Activated B cell treated with CpG ODN at 0.5 μM for 24 hours (primary cell): ENCODE measurements at regions not wholly inside any gene's neighbourhood (a gene's known extent, or its start where the extent isn't known, plus 50 kb on each side); places are given as distances from the start of the nearest gene placed in this dataset.

Experiments
- ATAC-seq: fragments of 200-7000 bp; cut with Tn5 transposase; one replicate; pipeline ENCODE4 v1.10.0; 2021; ENCODE audit warnings: low read depth, mild to moderate bottlenecking, moderate library complexity
- CTCF ChIA-PET: fragments of 350-600 bp; sonication (Branson Sonifier 250); formaldehyde crosslinking; loops from one replicate; lab custom pipeline; 2021; ENCODE audit warnings: antibody characterized with exemption; lab: Charles Lee
- POLR2A ChIA-PET: fragments of 350-600 bp; sonication (Branson Sonifier 250); formaldehyde crosslinking; loops from one replicate; lab custom pipeline; 2021; ENCODE audit warnings: antibody characterized with exemption; lab: Charles Lee
- DNase-seq: peaks from one replicate; pipeline ENCODE4 v3.0.0; 2022
- H3K27ac Mint-ChIP-seq: one replicate; pipeline ENCODE4 v1.8.0; 2020; ENCODE audit warnings: mixed read lengths
- H3K27me3 Mint-ChIP-seq: one replicate; pipeline ENCODE4 v1.8.0; 2021; ENCODE audit warnings: mixed read lengths
- H3K36me3 Mint-ChIP-seq: one replicate; pipeline ENCODE4 v1.8.0; 2021; ENCODE audit warnings: low read depth, mixed read lengths
- H3K4me1 Mint-ChIP-seq: one replicate; pipeline ENCODE4 v1.8.0; 2021; ENCODE audit warnings: mixed read lengths
- H3K4me3 Mint-ChIP-seq: one replicate; pipeline ENCODE4 v1.8.0; 2020; ENCODE audit warnings: mild to moderate bottlenecking, mixed read lengths
- H3K9me3 Mint-ChIP-seq: one replicate; pipeline ENCODE4 v1.8.0; 2020; ENCODE audit warnings: mixed read lengths
- CTCF ChIP-seq: fragments of 200-600 bp; IDR thresholded peaks from one replicate; pipeline ENCODE4 v1.8.0; 2022; ENCODE audit warnings: antibody characterized with exemption, mild to moderate bottlenecking
- intact Hi-C: fragments of 100-400 bp; cut with micrococcal nuclease; formaldehyde crosslinking; loops from one replicate; pipeline ENCODE4 v1.15.1; 2024

GRCh38 chr2:136378712-136379595 lies 261.0 kb upstream of the CXCR4 start:
- H3K27me3 Mint-ChIP-seq: no peaks in the 10 kb centered on the region
- intact Hi-C loops: loop anchor here (1.0 to 5.0 kb wide), 11 partner anchors 67 to 463 kb away; partner anchors contain the start of gene DARS1
- POLR2A ChIA-PET: interaction anchor here (1.0 to 4.3 kb wide), 10 partner anchors 123 to 465 kb away, joined by 3 to 47 read pairs (median 22); no protein-coding TSS in a partner anchor
- peaks cover 81% of the 10 kb centered on the region for H3K4me1 Mint-ChIP-seq
- peak; percentile 44 for TF ChIP-seq CTCF
- no peaks in the 10 kb centered on the region for H3K36me3 Mint-ChIP-seq
- H3K27ac Mint-ChIP-seq: peak overlapping the region; percentile 92
- DNase-seq (no peak), ATAC-seq (peak; percentile 40)
- H3K4me3 Mint-ChIP-seq: no peak overlapping the region
- CTCF ChIA-PET: interaction anchor here (0.8 to 13.1 kb wide), 9 partner anchors 11 to 462 kb away, joined by 3 to 298 read pairs (median 5); no protein-coding TSS in a partner anchor
- H3K9me3 Mint-ChIP-seq: no peaks in the 10 kb centered on the region

GRCh38 chr2:136377423-136378382 lies 259.8 kb upstream of the CXCR4 start:
- peaks cover 68% of the 10 kb centered on the region for H3K4me1 Mint-ChIP-seq
- H3K4me3 Mint-ChIP-seq: peak overlapping the region; percentile 51
- no peaks in the 10 kb centered on the region for H3K27me3 Mint-ChIP-seq
- no peaks in the 10 kb centered on the region for H3K9me3 Mint-ChIP-seq
- H3K27ac Mint-ChIP-seq: peak overlapping the region; percentile 92
- intact Hi-C loops: loop anchor here (1.0 to 5.0 kb wide), 11 partner anchors 65 to 461 kb away; partner anchors contain the start of gene DARS1
- ChIA-PET POLR2A (interaction anchor here (0.6 to 4.1 kb wide), 24 partner anchors 12 to 557 kb away, joined by 3 to 35 read pairs (median 10); no protein-coding TSS in a partner anchor), CTCF (interaction anchor here (0.8 to 13.1 kb wide), 18 partner anchors 7 to 461 kb away, joined by 3 to 298 read pairs (median 4); no protein-coding TSS in a partner anchor)
- no peaks in the 10 kb centered on the region for H3K36me3 Mint-ChIP-seq
- ATAC-seq (no peak), DNase-seq (no peak)
- TF ChIP-seq CTCF: no peak

DNA sequence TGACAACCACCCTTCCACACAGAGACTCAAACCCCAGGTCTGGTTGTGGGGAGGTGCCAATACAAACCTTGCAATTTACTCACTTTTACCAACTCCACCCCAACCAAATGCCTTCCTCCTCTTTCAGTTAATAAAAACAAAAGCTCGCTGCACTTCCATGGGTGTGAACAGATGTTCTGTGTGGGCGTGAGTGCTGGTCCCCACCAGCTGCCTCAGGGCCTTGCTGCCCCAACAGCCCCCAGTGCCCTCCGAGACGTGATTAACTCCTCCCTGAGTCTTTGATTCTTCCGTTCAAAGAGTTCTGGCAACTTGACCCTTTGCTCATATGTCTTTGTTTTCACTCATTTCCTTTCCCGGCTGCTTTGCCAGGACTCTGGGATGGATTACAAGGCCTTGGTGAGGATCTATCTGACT lies 258.9 kb upstream of the CXCR4 start:
- ChIA-PET CTCF (interaction anchor here (0.7 to 13.1 kb wide), 12 partner anchors 8 to 460 kb away, joined by 3 to 298 read pairs (median 4); no protein-coding TSS in a partner anchor), POLR2A (interaction anchor here (0.7 to 4.1 kb wide), 21 partner anchors 13 to 380 kb away, joined by 3 to 35 read pairs (median 11); no protein-coding TSS in a partner anchor)
- H3K27me3 Mint-ChIP-seq: no peaks in the 10 kb centered on the region
- H3K4me3 Mint-ChIP-seq: peak overlapping the region; percentile 51
- no peaks in the 10 kb centered on the region for H3K36me3 Mint-ChIP-seq
- intact Hi-C loops: loop anchor here (5.0 kb wide), 1 partner anchor 65 kb away; no protein-coding TSS in a partner anchor
- H3K27ac Mint-ChIP-seq: peak overlapping the region; percentile 92
- no peaks in the 10 kb centered on the region for H3K9me3 Mint-ChIP-seq
- ATAC-seq (peak; percentile 32), DNase-seq (no peak)
- TF ChIP-seq CTCF: no peak
- H3K4me1 Mint-ChIP-seq: peaks cover 59% of the 10 kb centered on the region

GRCh38 chr2:136376211-136376610 lies 258.3 kb upstream of the CXCR4 start:
- Mint-ChIP-seq H3K4me3 (no peak overlapping the region), H3K27ac (peak overlapping the region; percentile 92), H3K36me3 (no peaks in the 10 kb centered on the region), H3K9me3 (no peaks in the 10 kb centered on the region), H3K27me3 (no peaks in the 10 kb centered on the region), H3K4me1 (peaks cover 53% of the 10 kb centered on the region)
- CTCF ChIA-PET: interaction anchor here (0.7 to 13.1 kb wide), 14 partner anchors 9 to 460 kb away, joined by 3 to 298 read pairs (median 4); partner anchors contain the start of gene CXCR4
- intact Hi-C loops: loop anchor here (5.0 kb wide), 1 partner anchor 64 kb away; no protein-coding TSS in a partner anchor
- ATAC-seq (no peak), DNase-seq (no peak)
- no peak for TF ChIP-seq CTCF
- POLR2A ChIA-PET: interaction anchor here (0.6 to 4.1 kb wide), 18 partner anchors 13 to 379 kb away, joined by 3 to 35 read pairs (median 12); no protein-coding TSS in a partner anchor
